GM18951 (cell line): ENCODE measurements at regions not wholly inside any gene's neighbourhood (a gene's known extent, or its start where the extent isn't known, plus 50 kb on each side); places are given as distances from the start of the nearest gene placed in this dataset.

ENCODE experiments used
- POLR2A ChIP-seq: IDR thresholded peaks from 4 replicates; pipeline ENCODE4 v1.6.1; 2011; ENCODE audit warnings: mild to moderate bottlenecking; ENCODE audit not compliant: insufficient read length, insufficient read depth; ENCODE audit errors: extremely low read depth
- in situ Hi-C: fragments of 300-500 bp; cut with MboI; formaldehyde crosslinking; loops from one replicate; pipeline ENCODE4 v1.12.0; 2022; ENCODE audit warnings: low sequenced_read_pairs, mixed read lengths, inconsistent platforms; ENCODE audit not compliant: unreplicated experiment

DNA sequence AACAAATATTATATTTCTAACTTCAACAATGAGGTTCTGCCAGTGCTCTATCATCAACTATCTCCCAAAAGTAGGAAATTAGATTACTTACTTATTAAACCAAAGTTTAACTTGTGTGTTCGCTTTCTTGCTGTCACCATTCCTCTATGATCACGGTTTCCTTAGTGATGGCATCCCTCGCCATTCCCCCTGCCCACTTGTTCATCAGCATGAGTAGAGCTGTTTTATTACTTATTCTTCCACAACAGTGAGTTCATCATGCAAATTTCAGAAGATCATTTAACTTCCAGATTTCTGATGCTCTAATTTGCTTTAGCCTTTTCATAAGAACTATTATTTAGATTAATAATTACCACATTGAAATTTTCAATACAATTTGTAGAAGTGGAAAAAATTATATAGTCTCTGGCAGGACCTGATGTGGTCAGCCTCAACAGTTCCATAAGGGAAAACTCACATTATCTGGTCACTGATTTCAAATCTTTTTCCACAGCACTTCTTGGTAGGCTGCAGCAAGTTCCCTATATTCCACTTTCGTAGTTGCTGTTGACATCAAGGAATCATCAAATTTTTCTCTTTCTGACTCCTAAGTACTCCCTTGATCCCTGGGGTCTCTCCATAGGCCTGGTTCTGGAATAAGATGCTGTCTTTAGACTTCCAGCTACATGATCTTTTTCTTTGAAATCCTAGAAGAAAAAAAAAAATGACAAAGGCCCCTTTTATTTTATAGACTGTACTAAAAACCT lies 174.6 kb downstream of the RASSF9 start:
- in situ Hi-C loops: no loop called here
- no peak for TF ChIP-seq POLR2A

- TF ChIP-seq POLR2A: no peak
- in situ Hi-C loops: no loop called here
These were observed 174.0 kb downstream of the RASSF9 start for GRCh38 chr12:85662207-85662602.

DNA sequence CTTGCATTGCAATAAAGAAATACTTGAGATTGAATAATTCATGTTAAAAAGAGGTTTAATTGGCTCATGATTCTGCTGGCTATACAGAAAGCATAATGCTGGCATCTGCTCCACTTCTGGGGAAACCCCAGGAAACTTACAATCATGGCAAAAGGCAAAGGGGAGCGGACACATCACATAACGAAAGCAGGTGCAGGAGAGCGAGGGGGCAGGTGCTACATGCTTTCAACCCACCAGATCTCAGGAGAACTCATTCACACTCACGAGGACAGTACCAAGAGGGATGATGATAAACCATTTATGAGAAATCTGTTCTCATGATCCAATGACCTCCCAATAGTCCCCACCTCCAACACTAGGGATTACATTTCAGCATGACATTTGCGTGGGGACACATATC lies 172.6 kb downstream of the RASSF9 start:
- in situ Hi-C loops: no loop called here

DNA sequence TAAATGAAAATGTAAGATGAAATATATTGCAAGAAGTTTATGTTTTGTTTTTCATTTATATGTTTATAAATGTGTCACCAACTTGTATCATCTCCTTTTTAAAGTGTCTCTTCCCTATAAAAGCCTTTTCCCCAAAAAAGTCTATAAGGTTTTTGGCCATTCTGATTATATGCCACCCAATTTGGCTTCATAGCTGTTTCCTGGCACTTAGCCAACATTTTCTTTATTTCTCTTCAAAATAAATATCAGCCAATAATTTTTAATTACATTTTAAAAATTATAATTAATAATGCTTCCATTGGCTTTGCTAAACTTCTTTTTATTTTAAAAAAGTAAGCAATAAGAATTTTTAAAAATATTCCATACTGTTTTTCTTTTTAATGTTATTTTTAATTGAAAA lies 171.8 kb downstream of the RASSF9 start:
- in situ Hi-C loops: no loop called here
- no peak for TF ChIP-seq POLR2A

More for the DNA sequence above, 172.6 kb downstream of the RASSF9 start:
- TF ChIP-seq POLR2A: no peak

DNA sequence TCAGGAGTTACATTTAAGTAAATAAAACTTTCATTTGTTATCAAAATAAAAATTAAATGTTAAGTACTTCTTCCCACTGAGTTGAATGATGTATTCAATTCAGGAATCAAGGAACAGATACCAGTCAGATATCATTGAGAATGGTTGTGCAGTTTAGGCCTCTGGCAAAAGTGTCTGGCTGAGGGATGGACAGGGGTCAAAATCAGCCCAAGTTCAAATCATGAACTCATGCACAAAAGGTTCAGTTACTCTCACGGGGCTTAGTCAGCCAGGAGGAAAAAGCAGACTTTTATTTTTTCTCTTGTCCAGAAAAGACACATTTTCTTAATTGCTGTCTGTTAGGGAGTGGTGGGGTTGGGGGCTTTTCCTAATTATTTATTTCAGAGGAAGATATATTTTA lies 166.3 kb downstream of the RASSF9 start:
- TF ChIP-seq POLR2A: no peak
- in situ Hi-C loops: no loop called here

GRCh38 chr12:85672436-85672835 lies 163.8 kb downstream of the RASSF9 start:
- TF ChIP-seq POLR2A: no peak
- in situ Hi-C loops: no loop called here

- in situ Hi-C loops: no loop called here
- TF ChIP-seq POLR2A: no peak
These were observed 162.2 kb downstream of the RASSF9 start for GRCh38 chr12:85673921-85674420.

DNA sequence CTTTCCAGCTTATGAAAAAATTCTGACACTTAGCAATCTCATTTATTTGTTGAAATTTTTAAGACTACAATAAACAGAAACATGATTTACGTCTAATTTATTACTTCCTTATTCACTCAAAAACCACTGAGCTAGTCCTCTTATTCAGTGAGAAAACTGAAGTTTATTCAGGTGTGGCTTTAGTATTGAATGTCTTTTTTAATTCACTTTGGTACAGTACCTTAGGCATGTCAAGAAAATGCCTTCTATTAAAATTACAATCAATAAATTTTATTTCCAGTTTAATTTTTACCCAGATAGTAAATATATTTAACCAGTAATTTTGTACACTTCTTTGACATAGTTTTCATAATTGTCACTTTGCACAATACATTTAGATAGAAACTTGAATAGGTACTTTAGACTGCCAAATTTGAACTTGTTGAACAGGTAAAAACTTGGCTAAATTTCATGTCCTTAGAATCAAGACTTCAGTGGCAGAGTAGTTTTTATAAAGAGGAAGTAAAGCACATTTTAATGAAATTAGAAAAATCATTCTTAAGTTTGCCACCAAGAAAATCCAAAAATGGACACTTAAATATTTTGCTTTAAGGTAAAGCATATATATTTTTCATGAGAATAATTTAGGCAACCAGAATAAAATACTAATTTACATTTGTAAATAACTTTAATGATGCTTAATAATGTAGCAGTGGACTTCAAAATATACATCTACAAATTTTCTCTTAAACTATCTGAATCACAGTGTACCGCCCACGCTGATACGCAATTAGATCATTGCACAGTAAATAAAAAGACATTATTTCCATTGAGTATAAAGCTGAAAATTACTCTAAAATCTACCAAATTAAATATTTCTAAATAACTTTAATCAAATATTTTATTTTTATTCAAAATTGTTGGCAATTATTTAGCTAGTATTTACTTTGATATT lies 159.1 kb downstream of the RASSF9 start:
- TF ChIP-seq POLR2A: no peak
- in situ Hi-C loops: no loop called here

GRCh38 chr12:85679296-85679695 lies 156.9 kb downstream of the RASSF9 start:
- in situ Hi-C loops: no loop called here
- TF ChIP-seq POLR2A: no peak

DNA sequence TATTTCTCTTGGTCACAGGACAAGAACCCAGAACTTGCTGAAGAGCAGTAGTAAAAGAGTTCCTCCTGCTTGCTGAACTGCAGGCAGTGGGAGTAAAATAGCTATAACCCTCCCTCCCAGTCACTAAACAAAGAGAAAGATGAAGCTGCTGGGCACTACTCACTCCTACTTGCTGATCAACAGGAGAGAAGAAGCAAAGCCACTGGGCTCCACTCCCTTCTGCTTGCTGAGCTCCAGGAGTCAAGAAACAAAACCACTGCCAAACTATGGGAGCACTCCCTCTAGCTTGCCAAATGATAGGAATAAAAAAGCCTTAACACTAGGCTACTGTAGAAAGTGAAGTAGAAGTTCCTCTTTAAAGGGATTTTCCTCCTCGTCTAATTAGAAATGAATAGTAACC lies 155.3 kb downstream of the RASSF9 start:
- no peak for TF ChIP-seq POLR2A
- in situ Hi-C loops: no loop called here

- TF ChIP-seq POLR2A: no peak
- in situ Hi-C loops: no loop called here
These were observed 154.9 kb downstream of the RASSF9 start for GRCh38 chr12:85681333-85681732.

GRCh38 chr12:85683051-85683450 lies 153.2 kb downstream of the RASSF9 start:
- TF ChIP-seq POLR2A: no peak
- in situ Hi-C loops: no loop called here

GRCh38 chr12:85688837-85689236 lies 147.4 kb downstream of the RASSF9 start:
- no peak for TF ChIP-seq POLR2A
- in situ Hi-C loops: no loop called here
